HG03095 (cell line): ENCODE measurements at regions not wholly inside any gene's neighbourhood (a gene's known extent, or its start where the extent isn't known, plus 50 kb on each side); places are given as distances from the start of the nearest gene placed in this dataset.

Experiments
- ATAC-seq: cut with Tn5 transposase; IDR thresholded peaks from one replicate; pipeline ENCODE4 v1.9.1; 2021; ENCODE audit warnings: moderate library complexity; ENCODE audit not compliant: unreplicated experiment

GRCh38 chr6:147122823-147123222, 81.4 kb upstream of the STXBP5 start:
- ATAC-seq = no peak

DNA sequence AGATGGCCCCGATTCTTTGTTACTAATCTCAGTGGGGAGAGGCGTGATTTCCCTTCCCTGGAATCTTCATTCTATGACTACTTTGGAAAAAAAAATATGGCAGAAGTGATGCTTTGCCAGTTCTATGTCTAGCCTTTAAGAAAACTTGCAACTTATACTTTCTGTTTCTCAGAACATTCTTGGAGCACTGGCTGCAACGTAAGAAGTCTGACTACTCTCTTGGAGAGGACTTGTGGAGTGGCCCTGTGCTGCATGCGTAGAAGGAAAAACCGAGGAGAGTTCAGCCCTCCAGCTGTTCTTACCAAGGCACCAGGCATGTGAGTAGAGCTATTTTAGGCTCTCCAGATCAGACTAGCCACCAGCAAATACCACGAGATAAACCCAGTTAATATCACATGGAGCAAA, 77.6 kb upstream of the STXBP5 start:
- no peak for ATAC-seq

DNA sequence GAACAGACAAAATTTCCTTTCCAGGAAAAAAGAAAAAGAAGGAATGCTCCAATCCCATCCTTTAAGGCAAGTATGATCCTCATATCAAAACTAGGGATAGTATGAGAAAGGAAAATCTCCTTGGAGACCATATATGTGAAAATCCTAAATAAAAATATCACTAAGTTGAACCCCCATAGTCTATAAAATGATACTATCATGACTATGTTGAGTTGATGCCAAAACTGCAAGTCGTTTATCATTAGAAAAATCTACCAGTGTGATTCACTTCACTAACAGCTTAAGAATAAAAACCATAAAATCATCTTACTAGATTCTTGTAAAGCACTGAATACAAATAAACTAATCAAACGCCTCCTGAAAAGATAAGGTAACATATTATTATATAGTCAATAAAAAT, 76.6 kb upstream of the STXBP5 start:
- ATAC-seq = no peak

GRCh38 chr6:147128056-147128455, 76.2 kb upstream of the STXBP5 start:
- no peak for ATAC-seq

- ATAC-seq = no peak
Observed at GRCh38 chr6:147131532-147132128, 72.6 kb upstream of the STXBP5 start.

DNA sequence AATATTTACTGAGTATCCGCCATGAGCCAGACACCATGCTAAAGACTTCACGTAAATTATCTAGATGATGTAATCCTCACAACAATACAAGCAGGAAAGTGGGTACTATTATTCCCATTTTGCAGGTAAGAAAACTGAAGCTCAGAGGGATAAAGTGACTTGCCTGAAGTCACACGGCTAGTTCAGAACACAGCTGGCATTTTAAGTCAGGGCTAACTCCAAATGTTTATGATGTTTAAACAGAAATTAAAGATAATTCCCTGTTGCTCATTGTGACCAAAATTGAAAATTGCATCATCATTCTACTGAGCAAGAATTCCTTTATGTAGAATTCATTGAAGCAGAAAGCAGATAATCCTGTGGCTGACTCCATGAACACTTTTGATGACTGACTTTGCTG, 71.3 kb upstream of the STXBP5 start:
- ATAC-seq = no peak

- ATAC-seq = no peak
Observed at GRCh38 chr6:147133669-147134068, 70.5 kb upstream of the STXBP5 start.

GRCh38 chr6:147135211-147135681, 69.0 kb upstream of the STXBP5 start:
- no peak for ATAC-seq

- ATAC-seq = no peak
Observed at GRCh38 chr6:147136057-147136456, 68.2 kb upstream of the STXBP5 start.

DNA sequence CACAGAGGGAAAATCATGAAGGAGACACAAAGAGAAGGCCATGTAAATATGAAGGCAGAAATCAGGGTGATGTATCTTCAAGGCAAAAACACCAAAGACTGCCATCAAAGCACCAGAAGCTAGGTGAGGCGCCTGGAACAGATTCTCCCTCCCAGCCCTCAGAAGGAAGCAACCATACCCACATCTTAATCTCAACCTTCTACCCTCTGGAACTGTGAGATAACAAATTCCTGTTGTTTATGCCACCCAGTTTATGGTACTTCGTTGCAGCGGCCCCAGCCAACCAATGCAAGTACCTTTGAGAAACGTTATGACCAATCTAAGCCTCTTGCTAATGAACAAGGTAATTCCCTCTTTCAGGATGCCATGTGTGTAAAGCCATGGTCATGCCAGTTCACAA, 66.2 kb upstream of the STXBP5 start:
- ATAC-seq = no peak

DNA sequence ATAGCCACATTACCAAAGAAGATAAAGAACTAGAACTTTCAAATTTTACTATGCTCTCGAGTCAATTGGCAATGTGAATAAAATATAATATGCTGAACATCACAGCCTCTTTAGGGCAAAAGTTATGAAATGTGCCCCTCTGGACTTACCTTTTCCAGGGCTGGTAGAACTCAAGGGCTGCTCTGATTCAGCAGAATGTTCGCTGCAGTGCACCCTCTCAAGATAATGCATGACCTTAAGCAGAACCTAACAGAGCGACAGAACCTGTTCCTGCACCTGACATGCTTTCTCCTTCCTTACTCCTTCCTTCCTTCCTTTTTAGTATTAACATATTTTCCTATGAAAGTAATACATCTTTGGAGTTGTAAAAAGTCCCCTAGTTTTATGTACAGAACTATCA, 65.4 kb upstream of the STXBP5 start:
- no peak for ATAC-seq

DNA sequence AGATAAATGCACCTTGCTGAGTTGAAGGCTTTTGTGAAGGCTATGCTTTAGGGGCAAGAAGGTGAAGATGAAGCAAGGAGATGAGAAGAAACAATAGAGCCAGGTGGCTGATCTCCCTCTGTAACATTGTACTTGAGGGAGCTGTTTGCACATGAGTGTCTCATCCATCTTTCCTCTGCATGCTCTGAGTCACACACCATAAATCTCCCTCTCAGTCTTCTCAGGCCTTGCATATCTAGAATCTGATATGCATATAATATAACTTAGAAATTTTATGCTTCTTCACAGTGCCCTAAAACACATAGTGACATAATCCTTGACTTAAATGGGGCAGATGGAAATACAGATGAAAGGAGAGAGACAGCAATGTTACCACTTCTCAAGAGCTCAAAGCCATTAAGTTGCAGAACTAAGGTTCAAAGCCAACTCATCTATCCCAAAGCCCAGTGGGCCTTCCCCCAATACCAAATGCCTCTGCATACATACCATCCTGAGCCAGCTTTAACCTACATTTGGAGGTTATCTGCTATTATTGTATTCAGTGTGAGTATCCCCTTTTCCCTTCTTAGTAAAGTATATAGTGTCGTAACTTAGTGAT, 62.4 kb upstream of the STXBP5 start:
- no peak for ATAC-seq

- ATAC-seq = no peak
Observed at GRCh38 chr6:147142684-147143245, 61.5 kb upstream of the STXBP5 start.

DNA sequence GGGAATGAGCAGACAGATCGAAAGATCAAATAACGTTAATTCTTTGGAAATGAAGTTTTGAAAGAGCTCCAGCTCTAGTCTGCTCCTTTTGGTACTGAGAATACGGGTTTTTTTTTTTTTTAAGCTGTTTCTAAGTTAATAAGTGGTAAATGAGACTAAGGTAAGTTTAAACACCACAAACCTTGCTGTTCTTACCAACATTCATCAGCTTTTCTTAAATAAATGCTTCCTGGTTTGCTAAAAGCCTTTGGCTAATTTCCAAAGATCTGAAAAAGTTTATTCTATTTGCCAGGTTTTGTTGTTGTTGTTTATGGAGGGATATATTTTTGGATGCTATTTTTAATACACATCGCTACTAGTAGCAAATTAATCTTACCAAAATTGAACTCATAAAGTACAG, 55.1 kb upstream of the STXBP5 start:
- no peak for ATAC-seq

DNA sequence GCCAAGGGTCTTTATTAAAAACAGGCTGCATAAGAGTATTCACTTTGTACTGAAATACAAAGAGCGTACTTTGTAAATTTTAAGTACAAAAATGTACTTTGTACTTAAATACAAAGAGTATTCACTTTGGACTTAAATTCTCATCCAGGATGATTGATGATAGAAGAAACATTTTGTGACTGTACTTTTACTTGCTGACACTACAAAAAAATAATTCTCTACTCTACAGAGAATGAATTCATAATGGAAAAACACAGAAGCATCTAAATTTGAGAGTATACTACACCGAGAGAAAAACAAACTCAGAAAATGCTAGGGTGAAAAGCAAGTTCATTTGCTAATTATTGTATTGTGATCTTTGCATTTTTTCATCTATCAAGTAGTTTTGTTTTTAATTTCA, 54.4 kb upstream of the STXBP5 start:
- no peak for ATAC-seq

- no peak for ATAC-seq
Observed at GRCh38 chr6:147150293-147150692, 53.9 kb upstream of the STXBP5 start.
